VCaP (cell line): ENCODE measurements at regions not wholly inside any gene's neighbourhood (a gene's known extent, or its start where the extent isn't known, plus 50 kb on each side); places are given as distances from the start of the nearest gene placed in this dataset.
A peak's percentile ranks its signal among the peaks of the same experiment; 100 is the strongest.

ENCODE experiments used
- H3K27ac ChIP-seq: fragments of 450-650 bp; 2 replicates; pipeline ENCODE4 v1.5.1; 2017
- CTCF ChIP-seq: fragments of 450-650 bp; conservative IDR thresholded peaks from 2 replicates; pipeline ENCODE4 v1.5.1; 2017; ENCODE audit warnings: mild to moderate bottlenecking, moderate library complexity

GRCh38 chr10:8138471-8138870, 84.0 kb downstream of the GATA3 start:
- TF ChIP-seq CTCF = no peak
- H3K27ac ChIP-seq = no peak overlapping the region

DNA sequence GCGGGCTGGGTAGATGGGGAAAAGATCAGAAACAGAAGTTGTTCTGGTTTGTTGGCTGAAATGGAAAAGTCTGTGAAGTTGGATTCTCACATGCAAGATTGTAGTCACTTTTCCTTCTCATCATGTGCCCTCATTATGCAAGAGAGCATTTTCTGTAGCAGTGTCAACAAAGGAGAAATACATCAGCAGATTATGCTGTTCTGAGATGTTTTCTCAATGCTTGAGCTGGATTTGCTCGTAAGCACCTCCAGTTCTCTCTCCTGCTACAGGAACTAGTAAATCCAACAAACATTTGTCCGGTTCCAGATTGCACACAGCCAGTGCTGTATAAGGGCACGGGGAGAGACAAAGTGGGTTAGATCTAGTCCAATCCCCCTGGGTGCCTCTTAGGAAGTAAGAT, 90.0 kb downstream of the GATA3 start:
- H3K27ac ChIP-seq = peak overlapping the region; percentile 56
- TF ChIP-seq CTCF = no peak

DNA sequence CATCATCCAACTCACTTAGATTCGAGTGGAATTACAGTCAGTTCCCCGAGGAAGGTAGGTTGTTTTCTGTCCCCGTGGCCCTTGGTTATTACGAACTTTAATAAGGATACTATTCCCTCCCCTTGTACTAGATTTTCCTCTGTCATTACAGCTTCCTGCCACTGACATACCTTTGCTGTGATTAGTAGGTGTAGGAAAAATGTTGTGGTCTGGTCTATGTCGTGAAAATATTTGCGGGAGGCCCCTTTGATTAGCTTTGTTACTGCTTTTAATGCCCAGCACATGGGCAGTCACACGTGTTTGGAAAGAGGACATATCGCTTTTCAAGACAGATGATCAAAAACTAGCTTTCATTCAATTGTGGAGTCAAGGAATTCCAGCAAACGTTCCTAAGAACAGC, 92.2 kb downstream of the GATA3 start:
- no peak for TF ChIP-seq CTCF
- H3K27ac ChIP-seq = no peak overlapping the region

DNA sequence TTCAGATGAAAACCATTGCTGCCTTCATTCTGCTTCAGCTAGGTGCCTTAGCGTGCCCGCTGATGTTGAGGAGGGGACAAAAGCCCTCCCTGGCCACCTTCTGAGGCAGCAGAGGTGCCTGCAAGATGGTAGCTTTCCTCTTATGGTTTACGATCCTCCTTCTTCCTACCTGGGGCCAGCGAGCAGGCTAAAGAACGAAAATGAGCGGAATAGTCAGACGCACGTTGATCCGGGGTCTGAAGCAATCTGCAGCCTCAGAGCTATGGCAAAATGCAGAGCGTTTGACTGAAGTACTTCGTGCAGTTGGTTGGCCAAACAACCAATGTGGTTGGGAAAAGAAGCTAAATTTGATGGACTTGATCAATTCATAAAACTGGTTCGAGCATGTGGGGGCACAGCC, 95.5 kb downstream of the GATA3 start:
- H3K27ac ChIP-seq = no peak overlapping the region
- no peak for TF ChIP-seq CTCF

- TF ChIP-seq CTCF = no peak
- H3K27ac ChIP-seq = no peak overlapping the region
Observed at GRCh38 chr10:8150401-8150905, 96.0 kb downstream of the GATA3 start.

DNA sequence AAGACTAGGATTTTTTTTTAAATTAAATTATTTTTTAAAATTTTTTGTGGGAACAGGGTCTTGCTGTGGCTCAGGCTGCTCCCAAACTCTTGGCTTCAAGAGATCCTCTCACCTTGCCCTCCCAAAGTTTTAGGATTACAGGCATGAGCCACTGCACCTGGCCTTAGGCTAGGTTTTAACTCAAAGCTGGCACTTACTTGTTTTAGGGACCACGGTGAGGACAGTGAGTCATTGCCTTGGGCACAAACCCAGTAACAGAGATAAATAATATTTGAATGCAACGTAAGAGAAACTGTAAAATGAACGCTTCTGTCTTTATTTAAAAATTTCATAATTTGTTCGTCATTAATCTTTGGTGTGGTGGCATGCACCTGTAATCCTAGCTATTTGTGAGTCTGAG, 96.6 kb downstream of the GATA3 start:
- no peak for TF ChIP-seq CTCF
- H3K27ac ChIP-seq = no peak overlapping the region

DNA sequence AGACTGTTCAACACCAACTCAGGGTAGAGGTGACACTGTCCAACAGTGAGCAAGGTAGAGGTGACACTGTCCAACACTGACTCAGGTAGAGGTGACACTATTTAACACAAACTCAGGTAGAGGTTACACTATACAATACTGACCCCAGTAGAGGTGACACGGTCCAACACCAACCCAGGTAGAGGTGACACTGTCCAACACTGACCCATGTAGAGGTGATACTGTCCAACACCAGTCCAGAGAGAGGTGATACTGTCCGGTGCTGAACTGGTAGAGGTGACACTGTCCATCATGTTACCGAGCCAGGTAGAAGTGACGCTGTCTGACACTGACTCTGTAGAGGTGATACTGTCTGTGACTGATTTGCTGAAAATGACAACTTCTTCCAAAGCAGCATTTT, 102.4 kb downstream of the GATA3 start:
- H3K27ac ChIP-seq = no peak overlapping the region
- TF ChIP-seq CTCF = no peak
